K562 (cell line): ENCODE measurements at regions not wholly inside any gene's neighbourhood (a gene's known extent, or its start where the extent isn't known, plus 50 kb on each side); places are given as distances from the start of the nearest gene placed in this dataset.

ENCODE experiments used
- ATAC-seq: fragments of 200-7000 bp; cut with Tn5 transposase; 3 replicates; pipeline ENCODE4 v1.9.1; 2020; ENCODE audit warnings: moderate library complexity
- BruUV-seq: library from RNA; stranded (reverse); fragments of 400-500 nt; replicated peaks from 2 replicates; lab custom pipeline; 2021; lab: Mats Ljungman, UMichigan
- CTCF ChIA-PET: fragments of 300-600 bp; formaldehyde crosslinking; extraction: SDS; loops from one replicate; lab custom pipeline; 2021; ENCODE audit warnings: low intra/inter-chr PET ratio; lab: Yijun Ruan, JAX
- POLR2A ChIA-PET: fragments of 300-600, 350-650 bp; sonication (Branson Sonifier 250); formaldehyde crosslinking; extraction: SDS; loops from one replicate; lab custom pipeline; 2021; ENCODE audit warnings: antibody characterized with exemption, inconsistent platforms; lab: Yijun Ruan, JAX
- DNase-seq, 4 experiments: peaks; one replicate each; pipeline versions ENCODE4 v3.0.0 to v3.0.0-alpha.2; 2011 to 2018; ENCODE audit warnings: low spot score in 3 of 4, mixed read lengths in 3 of 4; ENCODE audit errors: extremely low read depth in 1 of 4
- FAIRE-seq: peaks from 2 replicates; lab custom pipeline; 2011; peaks lifted over from hg19 to GRCh38; lab: Jason Lieb, UNC
- H2AFZ ChIP-seq: 2 replicates; pipeline ENCODE4 v1.6.0; 2011; ENCODE audit warnings: low read depth, low read length, control low read depth, inconsistent platforms
- H3K27ac ChIP-seq: fragments of 200-600 bp; 3 replicates; pipeline ENCODE4 v1.8.0; 2011; ENCODE audit warnings: low read depth, mild to moderate bottlenecking, control low read depth, inconsistent platforms, low read length, moderate library complexity, mixed read lengths; ENCODE audit errors: extremely low read depth
- H3K27me3 ChIP-seq, 2 experiments: fragments of 300-600 bp in 1 of 2; 2 replicates in 1 of 2; 3 replicates in 1 of 2; pipeline versions ENCODE4 v1.6.0 to v1.8.0; 2011; ENCODE audit warnings: inconsistent platforms in 2 of 2, low read length in 2 of 2, mild to moderate bottlenecking in 1 of 2, mixed read lengths in 1 of 2, moderate library complexity in 1 of 2; ENCODE audit not compliant: control insufficient read depth in 2 of 2, insufficient read depth in 2 of 2
- H3K36me3 ChIP-seq: fragments of 300-600 bp; 3 replicates; pipeline ENCODE4 v1.8.0; 2011; ENCODE audit warnings: mild to moderate bottlenecking, low read length, inconsistent platforms; ENCODE audit not compliant: control insufficient read depth, insufficient read depth
- H3K4me1 ChIP-seq, 2 experiments: fragments of 200-600 bp in 1 of 2; replicated peaks in 1 of 2; 2 replicates in 1 of 2; 3 replicates in 1 of 2; pipeline versions ENCODE4 v1.5.1 to v1.8.0; 2011; ENCODE audit warnings: inconsistent platforms in 2 of 2, low read length in 2 of 2, mild to moderate bottlenecking in 1 of 2, mixed read lengths in 1 of 2, moderate library complexity in 1 of 2; ENCODE audit not compliant: control insufficient read depth in 2 of 2, insufficient read depth in 2 of 2
- H3K4me2 ChIP-seq: 2 replicates; pipeline ENCODE4 v1.6.1; 2011; ENCODE audit warnings: low read length, control low read depth, inconsistent platforms, mixed read lengths; ENCODE audit not compliant: insufficient read depth
- H3K4me3 ChIP-seq: fragments of 200-600 bp; sonication (generic), shearing (Covaris generic); 2 replicates; pipeline ENCODE4 v1.5.1; 2016; ENCODE audit warnings: control low read depth, inconsistent platforms
- H3K79me2 ChIP-seq: fragments of 200-600 bp; 3 replicates; pipeline ENCODE4 v1.8.0; 2011; ENCODE audit warnings: low read length, inconsistent platforms; ENCODE audit not compliant: control insufficient read depth, insufficient read depth
- H3K9ac ChIP-seq, 2 experiments: 2 replicates each; pipeline versions ENCODE4 v1.6.0 to v1.6.1; 2011; ENCODE audit warnings: low read depth in 2 of 2, low read length in 2 of 2, control low read depth in 1 of 2, inconsistent platforms in 1 of 2, mild to moderate bottlenecking in 1 of 2, mixed read lengths in 1 of 2; ENCODE audit not compliant: insufficient read depth in 1 of 2
- H3K9me1 ChIP-seq: one replicate; pipeline ENCODE4 v1.6.0; 2011; ENCODE audit warnings: inconsistent platforms, mild to moderate bottlenecking, low read length, moderate library complexity; ENCODE audit not compliant: control insufficient read depth, insufficient read depth
- H3K9me3 ChIP-seq: replicated peaks from 2 replicates; pipeline ENCODE4 v1.5.1; 2011; ENCODE audit warnings: low read depth, low read length, inconsistent platforms; ENCODE audit not compliant: control insufficient read depth, insufficient read depth
- H4K20me1 ChIP-seq: replicated peaks from 2 replicates; pipeline ENCODE4 v1.6.1; 2011; ENCODE audit warnings: low read length, inconsistent platforms, mixed read lengths; ENCODE audit not compliant: control insufficient read depth, insufficient read depth
- C11orf30 ChIP-seq: fragments of 450-650 bp; IDR thresholded peaks from 2 replicates; pipeline ENCODE4 v1.6.1; 2016; ENCODE audit warnings: low read depth, mild to moderate bottlenecking
- NFE2L1 ChIP-seq: fragments of 450-650 bp; IDR thresholded peaks from 2 replicates; pipeline ENCODE4 v1.6.1; 2016; ENCODE audit warnings: missing genetic modification characterization, low read depth, mild to moderate bottlenecking, missing compliant biosample characterization, moderate library complexity, borderline replicate concordance
- TAF9B ChIP-seq: fragments of 450-650 bp; IDR thresholded peaks from 2 replicates; pipeline ENCODE4 v1.6.1; 2018; ENCODE audit warnings: mild to moderate bottlenecking; ENCODE audit not compliant: partially characterized antibody
- ZNF134 ChIP-seq: fragments of 250-450 bp; sonication (Bioruptor Pico); conservative IDR thresholded peaks from 2 replicates; pipeline ENCODE4 v1.4.0; 2020
- WGBS: fragments of 100-300 bp; shearing (Covaris generic); methylation state at CpG from one replicate; pipeline ENCODE4 v1.1.6; 2016; ENCODE audit warnings: low coverage, mixed read lengths; ENCODE audit not compliant: insufficient coverage; ENCODE audit errors: missing lambda C conversion rate; 5-methylcytosine and 5-hydroxymethylcytosine counted together
- in situ Hi-C: fragments of 300-500 bp; cut with MboI; formaldehyde crosslinking; loops from 4 replicates; pipeline ENCODE4 v1.15.0; 2018; ENCODE audit warnings: inconsistent platforms, mixed read lengths
- intact Hi-C: fragments of 100-400 bp; cut with micrococcal nuclease; formaldehyde crosslinking; loops from 2 replicates; pipeline ENCODE4 v1.14.2; 2022

DNA sequence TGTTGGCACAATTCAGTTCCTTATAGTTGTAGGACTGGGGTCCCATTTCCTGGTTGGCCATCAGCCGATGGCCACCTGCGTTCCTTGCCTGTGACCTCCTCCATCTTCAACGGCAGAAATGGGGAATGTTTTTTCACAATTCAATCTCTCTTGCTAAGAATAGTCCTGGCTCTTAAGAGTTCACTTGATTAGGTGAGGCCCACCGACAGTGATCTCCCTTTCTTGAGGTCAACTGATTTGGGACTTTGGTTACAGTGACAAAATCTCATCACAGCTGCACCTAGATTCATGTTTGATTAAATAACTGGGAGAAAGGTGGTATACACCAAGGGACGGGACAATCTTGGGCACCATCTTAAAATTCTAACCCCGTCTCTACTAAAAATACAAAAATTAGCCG lies 139.1 kb upstream of the DTNBP1 start:
- Histone ChIP-seq H3K27ac (no peak overlapping the region), H3K27me3 (no peaks in the 10 kb centered on the region; a peak in 1 of 5 replicates), H3K9ac (no peak overlapping the region), H3K4me2 (no peak overlapping the region), H3K36me3 (no peaks in the 10 kb centered on the region), H3K4me3 (no peak overlapping the region), H3K79me2 (no peaks in the 10 kb centered on the region), H4K20me1 (no peaks in the 10 kb centered on the region), H3K4me1 (no peaks in the 10 kb centered on the region; a peak in 1 of 5 replicates), H3K9me3 (no peaks in the 10 kb centered on the region), H2AFZ (no peak overlapping the region), H3K9me1 (no peaks in the 10 kb centered on the region)
- no peak for ATAC-seq
- no peak for DNase-seq
- intact Hi-C loops, result no loop called here
- in situ Hi-C loops, result no loop called here
- peak; percentile 79 for TF ChIP-seq ZNF134 (CRISPR knock-in tag)
- no peak for TF ChIP-seq NFE2L1 (tag)
- FAIRE-seq, result no peak
- BruUV-seq, result no TSS peak
- ChIA-PET CTCF (no interaction called here), POLR2A (interaction anchor here (3.2 kb wide), 1 partner anchor 12 kb away, joined by 10 read pairs; no protein-coding TSS in a partner anchor)
- 66% methylated on average over 7 of the region's 7 CpGs for WGBS

DNA sequence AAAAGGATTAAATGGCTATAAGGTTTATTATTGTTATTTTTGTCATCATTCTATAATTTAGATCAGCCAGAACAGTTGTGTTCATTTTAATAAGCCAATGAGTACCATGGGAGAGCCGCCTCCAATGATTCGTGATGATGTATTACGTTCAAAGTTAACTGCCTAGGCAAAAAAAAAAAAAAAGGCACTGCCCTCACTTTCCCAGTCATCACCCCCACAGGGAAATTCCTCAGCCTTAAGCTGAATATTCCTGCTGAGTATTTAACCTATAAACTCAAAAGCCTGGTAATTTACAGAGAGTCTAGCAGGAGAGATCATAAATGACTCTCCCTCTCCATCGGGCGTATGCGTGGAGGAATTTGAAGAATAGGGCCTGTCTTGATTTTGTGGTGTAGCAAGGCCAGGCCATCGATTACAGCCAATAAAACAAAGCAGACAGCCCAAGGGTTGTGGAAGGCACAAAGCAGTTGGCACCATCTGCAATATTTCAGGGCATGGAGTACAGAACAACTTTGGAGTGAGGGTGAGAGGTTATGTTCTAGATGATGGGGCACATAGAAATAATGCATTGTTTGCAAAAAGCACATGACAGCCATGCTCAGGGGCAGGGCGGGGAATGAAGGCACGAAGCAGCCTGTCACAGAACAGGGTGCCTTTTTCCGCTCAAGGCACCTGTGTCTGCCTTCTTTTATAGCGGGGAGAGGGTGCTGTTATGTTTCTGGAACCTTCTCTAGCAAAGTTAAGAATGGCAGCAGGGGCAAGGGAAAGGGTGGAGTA lies 138.2 kb upstream of the DTNBP1 start:
- no peak overlapping the region for H3K4me2 ChIP-seq
- ChIA-PET CTCF (no interaction called here), POLR2A (interaction anchor here (1.3 to 3.2 kb wide), 2 partner anchors 9 to 11 kb away, joined by 5 to 10 read pairs; no protein-coding TSS in a partner anchor)
- no peaks in the 10 kb centered on the region for H4K20me1 ChIP-seq
- H3K4me3 ChIP-seq, result no peak overlapping the region
- in situ Hi-C loops (no loop called here), intact Hi-C loops (no loop called here)
- FAIRE-seq (no peak), ATAC-seq (no peak), DNase-seq (no peak)
- H3K27ac ChIP-seq, result no peak overlapping the region
- no peaks in the 10 kb centered on the region; a peak in 1 of 5 replicates for H3K27me3 ChIP-seq
- no peaks in the 10 kb centered on the region for H3K36me3 ChIP-seq
- no peak overlapping the region for H3K9ac ChIP-seq
- no peaks in the 10 kb centered on the region for H3K9me3 ChIP-seq
- H3K4me1 ChIP-seq, result no peaks in the 10 kb centered on the region; a peak in 1 of 5 replicates
- BruUV-seq, result no TSS peak
- no peaks in the 10 kb centered on the region for H3K79me2 ChIP-seq
- peak overlapping the region; percentile 34; the same call in 1 of the 2 replicates for H2AFZ ChIP-seq
- no peaks in the 10 kb centered on the region for H3K9me1 ChIP-seq
- WGBS, result 56% methylated on average over 11 of the region's 11 CpGs
- TF ChIP-seq TAF9B (no peak), C11orf30 (peak; percentile 47; the same call in 1 of the 2 replicates)
